ENCODE measurements at regions not wholly inside any gene's neighbourhood (a gene's known extent, or its start where the extent isn't known, plus 50 kb on each side); places are given as distances from the start of the nearest gene placed in this dataset.

DNA sequence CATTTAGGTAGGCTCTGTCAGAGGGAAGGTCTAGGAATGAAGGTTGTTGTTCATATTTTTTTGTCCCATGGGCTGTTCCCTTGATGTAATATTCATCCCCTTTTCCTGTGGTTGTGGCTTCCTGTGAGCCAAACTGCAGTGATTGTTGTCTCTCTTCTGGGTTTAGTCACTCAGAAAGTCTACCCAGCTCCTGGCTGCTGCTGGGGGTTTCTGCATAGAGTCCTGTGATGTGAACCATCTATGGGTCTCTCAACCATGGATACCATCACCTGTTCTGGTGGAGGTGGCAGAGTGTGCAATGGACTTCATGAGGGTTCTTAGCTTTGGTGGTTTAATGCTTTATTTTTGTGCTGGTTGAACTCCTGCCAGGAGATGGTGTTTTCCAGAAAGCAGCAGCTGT, 122.8 kb downstream of the ZC4H2 start:
- FAIRE-seq = no peak
- no peak for TF ChIP-seq POU2F2 (IDR thresholded peaks at IDR 0.05; ENCODE audit: low read depth, low read length)
- TF ChIP-seq POLR2AphosphoS5 (IDR thresholded peaks at IDR 0.05; ENCODE audit: low read depth, low read length) = no peak
- TF ChIP-seq SPI1 (IDR thresholded peaks at IDR 0.05; ENCODE audit: low read depth, low read length) = no peak
- no peak for TF ChIP-seq TAF1 (IDR thresholded peaks at IDR 0.05; ENCODE audit: low read depth, low read length)
- no peak for TF ChIP-seq POLR2A (IDR thresholded peaks at IDR 0.05; ENCODE audit: low read depth, low read length)
- no peak for TF ChIP-seq PAX5 (IDR thresholded peaks at IDR 0.05; ENCODE audit: insufficient read depth, low read length, severe bottlenecking)
- no peak for DNase-seq (ENCODE audit: insufficient read length, low spot score)

- TF ChIP-seq PAX5 (IDR thresholded peaks at IDR 0.05; ENCODE audit: insufficient read depth, low read length, severe bottlenecking) = no peak
- no peak for TF ChIP-seq POU2F2 (IDR thresholded peaks at IDR 0.05; ENCODE audit: low read depth, low read length)
- no peak for TF ChIP-seq POLR2AphosphoS5 (IDR thresholded peaks at IDR 0.05; ENCODE audit: low read depth, low read length)
- no peak for TF ChIP-seq TAF1 (IDR thresholded peaks at IDR 0.05; ENCODE audit: low read depth, low read length)
- TF ChIP-seq SPI1 (IDR thresholded peaks at IDR 0.05; ENCODE audit: low read depth, low read length) = no peak
- no peak for TF ChIP-seq POLR2A (IDR thresholded peaks at IDR 0.05; ENCODE audit: low read depth, low read length)
- FAIRE-seq (peak; percentile 66), DNase-seq (ENCODE audit: insufficient read length, low spot score) (no peak)
These were observed 125.7 kb downstream of the ZC4H2 start for GRCh38 chrX:64850371-64851082.

DNA sequence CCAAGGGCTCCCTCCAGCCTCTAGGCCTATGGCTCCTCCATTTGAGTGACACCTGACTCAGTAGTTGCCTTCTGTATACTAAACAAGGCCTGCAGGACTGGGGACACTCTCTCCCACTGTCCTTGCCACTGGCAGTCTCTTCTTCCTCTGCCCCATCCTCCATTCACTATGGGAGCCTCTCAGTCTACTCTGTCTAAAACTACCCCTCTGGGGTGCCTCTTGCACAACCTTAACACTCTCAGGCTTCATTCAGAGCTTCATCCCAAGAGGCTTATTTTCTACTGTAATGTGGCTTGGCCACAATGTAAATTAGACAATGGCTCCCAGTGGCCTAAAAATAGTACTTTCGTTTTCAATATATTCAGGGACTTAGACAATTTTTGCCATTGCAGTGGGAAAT, 133.0 kb downstream of the ZC4H2 start:
- DNase-seq (ENCODE audit: insufficient read length, low spot score) = no peak
- no peak for FAIRE-seq
- no peak for TF ChIP-seq POLR2AphosphoS5 (IDR thresholded peaks at IDR 0.05; ENCODE audit: low read depth, low read length)
- no peak for TF ChIP-seq SPI1 (IDR thresholded peaks at IDR 0.05; ENCODE audit: low read depth, low read length)
- TF ChIP-seq TAF1 (IDR thresholded peaks at IDR 0.05; ENCODE audit: low read depth, low read length) = no peak

DNA sequence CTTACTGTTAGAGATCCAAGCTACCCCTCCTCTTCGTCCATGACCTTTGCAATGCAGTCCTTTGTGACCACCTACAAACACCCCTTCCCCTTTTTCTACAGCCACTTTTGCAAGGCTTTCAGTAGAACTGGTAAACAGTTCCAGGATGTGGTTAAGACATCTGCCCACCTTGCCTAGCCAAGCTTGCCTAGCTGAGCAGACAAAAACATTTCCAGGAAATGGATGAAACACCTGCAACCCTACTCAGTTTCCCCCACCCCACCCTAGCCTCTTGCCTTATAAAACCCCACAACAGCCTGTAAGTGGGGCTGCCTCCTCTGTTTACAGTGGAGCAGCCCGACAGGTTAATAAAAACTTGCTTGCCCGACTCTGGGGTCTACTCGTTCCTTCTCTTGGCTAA, 133.8 kb downstream of the ZC4H2 start:
- TF ChIP-seq POLR2A (IDR thresholded peaks at IDR 0.05; ENCODE audit: low read depth, low read length) = no peak
- 0 out of 2 replicates have a peak, but pooled peaks have one; percentile 12 for TF ChIP-seq SPI1 (IDR thresholded peaks at IDR 0.05; ENCODE audit: low read depth, low read length)
- TF ChIP-seq POLR2AphosphoS5 (IDR thresholded peaks at IDR 0.05; ENCODE audit: low read depth, low read length) = no peak
- peak; percentile 79 for FAIRE-seq
- DNase-seq (ENCODE audit: insufficient read length, low spot score) = no peak

GRCh38 chrX:64805683-64806082, 170.6 kb downstream of the ZC4H2 start:
- DNase-seq (ENCODE audit: insufficient read length, low spot score) (no peak), FAIRE-seq (no peak)
- no peak for TF ChIP-seq POU2F2 (IDR thresholded peaks at IDR 0.05; ENCODE audit: low read depth, low read length)
- TF ChIP-seq SPI1 (IDR thresholded peaks at IDR 0.05; ENCODE audit: low read depth, low read length) = no peak
- no peak for TF ChIP-seq POLR2AphosphoS5 (IDR thresholded peaks at IDR 0.05; ENCODE audit: low read depth, low read length)
- no peak for TF ChIP-seq POLR2A (IDR thresholded peaks at IDR 0.05; ENCODE audit: low read depth, low read length)
- TF ChIP-seq PAX5 (IDR thresholded peaks at IDR 0.05; ENCODE audit: insufficient read depth, low read length, severe bottlenecking) = no peak
- TF ChIP-seq TAF1 (IDR thresholded peaks at IDR 0.05; ENCODE audit: low read depth, low read length) = no peak

DNA sequence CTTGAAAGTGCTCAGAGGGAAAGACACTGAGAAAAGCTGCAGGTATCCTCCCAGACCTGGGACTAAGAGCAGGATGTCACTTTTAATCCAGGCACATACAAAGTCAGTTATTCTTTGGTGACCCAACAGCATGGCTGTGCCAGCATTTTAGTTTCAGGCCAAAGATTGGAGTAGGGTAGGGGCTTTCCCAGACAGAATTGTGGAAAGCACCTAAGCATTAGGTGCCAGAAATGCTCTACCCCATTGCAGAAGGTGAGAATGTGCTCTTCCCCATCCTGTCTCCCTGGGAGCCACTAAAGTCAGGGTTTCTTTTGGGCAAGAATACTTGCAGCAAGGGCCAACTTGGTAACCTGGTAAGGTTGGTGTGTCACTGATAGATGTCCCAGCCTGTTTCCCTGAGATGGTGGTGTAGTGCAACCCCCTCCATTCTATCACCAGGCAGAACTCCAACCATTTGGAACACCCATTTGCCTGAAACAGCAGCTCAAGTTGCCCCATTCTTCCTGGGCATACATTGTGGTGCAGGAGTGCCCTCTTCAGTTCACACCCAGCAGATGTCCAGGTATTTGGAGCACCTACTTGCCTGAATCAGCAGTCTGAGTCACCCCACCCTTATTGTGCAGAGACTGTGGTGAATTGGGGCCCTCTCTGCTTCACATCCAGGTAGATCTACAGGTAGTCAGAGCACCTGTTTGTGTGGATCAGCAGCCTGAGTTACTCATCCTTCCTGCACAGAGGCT, 183.5 kb downstream of the ZC4H2 start:
- FAIRE-seq (no peak), DNase-seq (ENCODE audit: insufficient read length, low spot score) (no peak)
- TF ChIP-seq SPI1 (IDR thresholded peaks at IDR 0.05; ENCODE audit: low read depth, low read length) (no peak), TAF1 (IDR thresholded peaks at IDR 0.05; ENCODE audit: low read depth, low read length) (no peak), POU2F2 (IDR thresholded peaks at IDR 0.05; ENCODE audit: low read depth, low read length) (no peak), POLR2AphosphoS5 (IDR thresholded peaks at IDR 0.05; ENCODE audit: low read depth, low read length) (no peak), PAX5 (IDR thresholded peaks at IDR 0.05; ENCODE audit: insufficient read depth, low read length, severe bottlenecking) (no peak), POLR2A (IDR thresholded peaks at IDR 0.05; ENCODE audit: low read depth, low read length) (no peak)

DNA sequence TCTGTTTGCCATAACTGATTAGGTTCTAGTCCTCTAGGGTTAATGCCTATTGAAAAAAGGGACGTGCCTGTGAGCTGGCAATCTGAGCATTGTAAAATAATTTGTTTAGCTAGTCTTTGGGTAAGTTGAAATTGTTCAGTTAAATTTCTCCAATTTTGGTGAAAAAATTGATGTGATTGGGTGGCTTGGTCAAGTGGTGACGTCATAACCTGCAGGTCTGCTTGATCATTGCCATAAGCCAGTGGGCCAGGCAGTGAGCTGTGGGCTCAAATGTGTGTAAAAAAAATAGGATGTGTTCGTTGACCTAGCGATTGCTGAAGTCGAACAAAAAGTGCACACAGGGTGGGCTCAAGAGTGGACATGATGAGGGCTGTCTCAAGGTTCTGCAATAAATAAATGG, 193.3 kb downstream of the ZC4H2 start:
- no peak for TF ChIP-seq SPI1 (IDR thresholded peaks at IDR 0.05; ENCODE audit: low read depth, low read length)
- TF ChIP-seq POLR2AphosphoS5 (IDR thresholded peaks at IDR 0.05; ENCODE audit: low read depth, low read length) = no peak
- TF ChIP-seq TAF1 (IDR thresholded peaks at IDR 0.05; ENCODE audit: low read depth, low read length) = no peak
- no peak for TF ChIP-seq PAX5 (IDR thresholded peaks at IDR 0.05; ENCODE audit: insufficient read depth, low read length, severe bottlenecking)
- TF ChIP-seq POLR2A (IDR thresholded peaks at IDR 0.05; ENCODE audit: low read depth, low read length) = no peak
- no peak for TF ChIP-seq POU2F2 (IDR thresholded peaks at IDR 0.05; ENCODE audit: low read depth, low read length)
- FAIRE-seq (no peak), DNase-seq (ENCODE audit: insufficient read length, low spot score) (no peak)

- DNase-seq (ENCODE audit: insufficient read length, low spot score) = no peak
- no peak for TF ChIP-seq POLR2AphosphoS5 (IDR thresholded peaks at IDR 0.05; ENCODE audit: low read depth, low read length)
- no peak for TF ChIP-seq POLR2A (IDR thresholded peaks at IDR 0.05; ENCODE audit: low read depth, low read length)
- TF ChIP-seq SPI1 (IDR thresholded peaks at IDR 0.05; ENCODE audit: low read depth, low read length) = no peak
- TF ChIP-seq TAF1 (IDR thresholded peaks at IDR 0.05; ENCODE audit: low read depth, low read length) = no peak
- TF ChIP-seq PAX5 (IDR thresholded peaks at IDR 0.05; ENCODE audit: insufficient read depth, low read length, severe bottlenecking) = no peak
- no peak for TF ChIP-seq POU2F2 (IDR thresholded peaks at IDR 0.05; ENCODE audit: low read depth, low read length)
- no peak for FAIRE-seq
These were observed 218.2 kb downstream of the ZC4H2 start for GRCh38 chrX:64758047-64758446.

- DNase-seq (ENCODE audit: insufficient read length, low spot score) = no peak
- TF ChIP-seq PAX5 (IDR thresholded peaks at IDR 0.05; ENCODE audit: insufficient read depth, low read length, severe bottlenecking) (no peak), TAF1 (IDR thresholded peaks at IDR 0.05; ENCODE audit: low read depth, low read length) (no peak), SPI1 (IDR thresholded peaks at IDR 0.05; ENCODE audit: low read depth, low read length) (no peak)
- no peak for FAIRE-seq
These were observed 236.4 kb downstream of the ZC4H2 start for GRCh38 chrX:64739792-64740378.
